Heart left ventricle (tissue), 16 donors: ENCODE measurements at regions not wholly inside any gene's neighbourhood (a gene's known extent, or its start where the extent isn't known, plus 50 kb on each side); places are given as distances from the start of the nearest gene placed in this dataset.

ENCODE experiments used
- ATAC-seq, 4 donors: fragments of 200-7000 bp; cut with Tn5 transposase; one replicate each; pipeline ENCODE4 v1.9.1; 2020 to 2022; ENCODE audit warnings: moderate library complexity in 4 of 4, mild to moderate bottlenecking in 3 of 4, moderate number of reproducible peaks in 1 of 4
- DNase-seq, 5 donors: peaks; one replicate each; pipeline ENCODE4 v3.0.0-alpha.2; 2020
- H3K27ac ChIP-seq, 12 donors: fragments of 200-600 bp; sonication (generic) in 4 of 12; one replicate each; pipeline versions ENCODE4 v1.5.0 to v1.8.0; 2016 to 2022; ENCODE audit warnings: mild to moderate bottlenecking in 2 of 12
- H3K27me3 ChIP-seq, 9 donors: fragments of 200-600 bp; sonication (generic) in 2 of 9; one replicate each; pipeline versions ENCODE4 v1.5.1 to v1.8.0; 2016 to 2022; ENCODE audit warnings: mild to moderate bottlenecking in 3 of 9
- H3K36me3 ChIP-seq, 9 donors: fragments of 200-600 bp; sonication (generic) in 2 of 9; one replicate each; pipeline versions ENCODE4 v1.5.0 to v1.8.0; 2018 to 2022; ENCODE audit warnings: mild to moderate bottlenecking in 2 of 9
- H3K4me1 ChIP-seq, 12 donors: fragments of 200-600 bp; sonication (generic) in 4 of 12; one replicate each; pipeline versions ENCODE4 v1.5.0 to v1.8.0; 2016 to 2022; ENCODE audit warnings: mild to moderate bottlenecking in 3 of 12
- H3K4me3 ChIP-seq, 12 donors: fragments of 200-600 bp; sonication (generic) in 4 of 12; one replicate each; pipeline versions ENCODE4 v1.5.0 to v1.8.0; 2017 to 2022; ENCODE audit warnings: mild to moderate bottlenecking in 9 of 12, moderate library complexity in 4 of 12
- H3K9me3 ChIP-seq, 12 donors: fragments of 200-600 bp; sonication (generic) in 4 of 12; one replicate each; pipeline versions ENCODE4 v1.5.0 to v1.8.0; 2016 to 2022; ENCODE audit warnings: mild to moderate bottlenecking in 1 of 12
- POLR2A ChIP-seq, 2 donors: fragments of 450-650 bp; IDR thresholded peaks; one replicate each; pipeline ENCODE4 v1.6.1; 2017; ENCODE audit warnings: antibody characterized with exemption in 2 of 2, mild to moderate bottlenecking in 2 of 2, moderate library complexity in 2 of 2
- WGBS, 4 donors: extraction: QIAGEN DNeasy Blood & Tissue Kit in 2 of 4; methylation state at CpG; one replicate each; pipeline versions ENCODE4 v1.1.5 to v1.1.7; 2013 to 2018; 5-methylcytosine and 5-hydroxymethylcytosine counted together
- intact Hi-C, 10 donors: fragments of 100-400 bp; cut with DNase I; formaldehyde crosslinking; loops; one replicate each; pipeline versions ENCODE4 v1.11.1 to v1.14.2; 2022
- TF ChIP-seq, protein P1 (sequence below), 12 donors: fragments of 200-600 bp; sonication (generic) in 4 of 12; IDR thresholded peaks; one replicate each; pipeline versions ENCODE4 v1.5.0 to v1.8.0; 2018 to 2022; ENCODE audit warnings: antibody characterized with exemption in 12 of 12, mild to moderate bottlenecking in 5 of 12
- donor health status: ischemic (EF 13 %, LVEDD 7.1; RV severe dilation, severe dysfunction).
- donor health status: healthy with polysubstance abuse.
- donor health status: DM: no; HTN: yes; CAD: no.
- donor health status: DM: no; HTN: no; CAD: no.
- donor health status: ischemic (EF 25% LVEDD 6.9; RV normal size, moderate dysfunction).
- donor health status: ischemic (EF 25% LVEDD 5.7; RV mildly dilated, moderate dysfunction).
- donor health status: healthy.
- donor health status: DM: yes; HTN: yes; CAD: no.
- donor health status: ischemic (EF 35%, LVEDD 5.7; RV mildly dilated, moderate dysfunction).
- donor health status: nonischemic (EF 11% LVEDD 7.7; RV severe dilation, severe dysfunction).
- donor health status: DM: yes; HTN: yes; CAD: no.
- donor health status: PGD.
- donor health status: ischemic (EF 29% LVEDD 5.4; RV normal size, mild dysfunction).
- donor health status: nonischemic (EF 23%, LVEDD 6.1; RV moderate dilation, normal function).

DNA sequence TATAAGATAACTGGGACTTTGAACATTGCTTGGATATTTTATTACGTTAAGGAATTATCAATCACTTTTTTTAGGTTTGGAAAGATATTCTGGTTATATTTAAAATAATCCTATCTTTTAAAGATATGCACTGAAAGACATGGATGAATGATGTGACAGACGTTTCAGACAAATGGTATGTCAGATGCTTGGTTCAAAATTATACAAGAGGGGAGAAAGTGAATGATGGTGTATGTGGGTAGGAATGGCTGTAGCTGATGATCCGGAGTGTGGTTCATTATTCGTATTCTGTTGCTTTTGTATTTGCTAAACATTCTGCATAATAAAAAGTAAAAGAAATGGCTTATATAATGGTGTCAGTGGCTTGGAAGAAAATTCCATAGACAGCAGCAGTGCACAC lies 51.0 kb upstream of the SNRPB2 start:
- Histone ChIP-seq H3K27me3 (no peaks in the 10 kb centered on the region), H3K27ac (no peak overlapping the region), H3K4me3 (no peak overlapping the region), H3K9me3 (peaks cover 0 to 9% (median 1%) of the 10 kb centered on the region in 12 donors), H3K4me1 (no peaks in the 10 kb centered on the region), H3K36me3 (no peaks in the 10 kb centered on the region)
- intact Hi-C loops = no loop called here
- no peak for DNase-seq
- ATAC-seq = no peak
- TF ChIP-seq, protein P1, sequence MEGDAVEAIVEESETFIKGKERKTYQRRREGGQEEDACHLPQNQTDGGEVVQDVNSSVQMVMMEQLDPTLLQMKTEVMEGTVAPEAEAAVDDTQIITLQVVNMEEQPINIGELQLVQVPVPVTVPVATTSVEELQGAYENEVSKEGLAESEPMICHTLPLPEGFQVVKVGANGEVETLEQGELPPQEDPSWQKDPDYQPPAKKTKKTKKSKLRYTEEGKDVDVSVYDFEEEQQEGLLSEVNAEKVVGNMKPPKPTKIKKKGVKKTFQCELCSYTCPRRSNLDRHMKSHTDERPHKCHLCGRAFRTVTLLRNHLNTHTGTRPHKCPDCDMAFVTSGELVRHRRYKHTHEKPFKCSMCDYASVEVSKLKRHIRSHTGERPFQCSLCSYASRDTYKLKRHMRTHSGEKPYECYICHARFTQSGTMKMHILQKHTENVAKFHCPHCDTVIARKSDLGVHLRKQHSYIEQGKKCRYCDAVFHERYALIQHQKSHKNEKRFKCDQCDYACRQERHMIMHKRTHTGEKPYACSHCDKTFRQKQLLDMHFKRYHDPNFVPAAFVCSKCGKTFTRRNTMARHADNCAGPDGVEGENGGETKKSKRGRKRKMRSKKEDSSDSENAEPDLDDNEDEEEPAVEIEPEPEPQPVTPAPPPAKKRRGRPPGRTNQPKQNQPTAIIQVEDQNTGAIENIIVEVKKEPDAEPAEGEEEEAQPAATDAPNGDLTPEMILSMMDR (IDR thresholded peaks at IDR 0.05) = no peak
- no peak for TF ChIP-seq POLR2A (IDR thresholded peaks at IDR 0.05)
- 71 to 76% (median 72%) methylated on average over 4 of the region's 4 CpGs for WGBS, 4 donors

DNA sequence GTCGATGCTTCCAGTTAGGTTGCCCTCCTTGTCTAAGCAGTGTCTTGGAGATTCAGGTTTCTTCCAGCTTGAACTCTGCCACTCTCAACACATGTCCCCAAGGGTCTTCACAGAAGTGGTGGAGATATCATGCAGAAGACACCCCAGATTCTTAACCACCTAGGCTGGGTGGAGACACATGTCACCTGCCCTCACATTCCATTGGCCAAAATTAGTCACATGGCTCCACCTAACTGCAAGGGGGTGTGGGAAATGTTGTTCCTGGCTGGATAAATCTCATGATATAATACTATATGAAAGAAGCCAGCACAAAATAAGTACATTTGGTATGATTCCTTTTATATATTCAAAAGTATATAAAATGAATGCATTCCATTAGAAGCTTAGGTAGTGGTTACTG lies 52.9 kb upstream of the SNRPB2 start:
- Histone ChIP-seq H3K9me3 (peaks cover 0 to 12% (median 1%) of the 10 kb centered on the region in 12 donors), H3K27ac (no peak overlapping the region), H3K4me1 (no peaks in the 10 kb centered on the region), H3K27me3 (no peaks in the 10 kb centered on the region), H3K4me3 (no peak overlapping the region), H3K36me3 (no peaks in the 10 kb centered on the region)
- WGBS, 4 donors = 0 to 38% (median 0%) methylated on average over 1 of the region's 1 CpG
- TF ChIP-seq, protein P1 (IDR thresholded peaks at IDR 0.05) = no peak
- intact Hi-C loops = no loop called here
- ATAC-seq (no peak), DNase-seq (no peak)

- no peak overlapping the region for H3K4me3 ChIP-seq
- no peak overlapping the region for H3K27ac ChIP-seq
- TF ChIP-seq, protein P1 (IDR thresholded peaks at IDR 0.05) = no peak
- TF ChIP-seq POLR2A (IDR thresholded peaks at IDR 0.05) = no peak
- H3K4me1 ChIP-seq = no peaks in the 10 kb centered on the region
- 78 to 85% (median 81%) methylated on average over 4 of the region's 4 CpGs for WGBS, 4 donors
- no peak for DNase-seq
- no peaks in the 10 kb centered on the region for H3K27me3 ChIP-seq
- H3K36me3 ChIP-seq = no peaks in the 10 kb centered on the region
- ATAC-seq = no peak
- intact Hi-C loops = no loop called here
- H3K9me3 ChIP-seq = peaks cover 0 to 12% (median 1%) of the 10 kb centered on the region in 12 donors
Measured at GRCh38 chr20:16675001-16675564, 54.7 kb upstream of the SNRPB2 start.

DNA sequence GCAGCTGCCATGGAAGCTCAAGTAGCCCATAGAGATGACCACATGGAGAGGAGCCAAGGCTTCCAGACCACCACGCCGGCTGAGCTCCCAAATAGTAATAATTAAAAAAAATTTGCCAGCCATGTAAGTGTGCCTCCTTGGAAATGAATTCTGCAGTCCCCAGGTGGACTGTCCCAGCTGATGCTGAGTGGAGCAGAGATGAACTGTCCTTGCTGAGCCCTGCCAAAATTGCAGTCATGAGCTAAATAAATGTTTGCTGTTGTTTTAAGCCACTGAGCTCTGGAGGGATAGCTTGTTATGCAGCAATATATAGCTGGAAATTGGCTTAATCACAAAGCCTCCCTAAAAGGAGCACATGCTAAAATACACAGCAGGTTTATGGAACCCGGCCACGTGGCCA lies 55.6 kb upstream of the SNRPB2 start:
- TF ChIP-seq, protein P1 (IDR thresholded peaks at IDR 0.05) = no peak
- TF ChIP-seq POLR2A (IDR thresholded peaks at IDR 0.05) = no peak
- H3K27ac ChIP-seq = no peak overlapping the region
- H3K9me3 ChIP-seq = peaks cover 0 to 12% (median 1%) of the 10 kb centered on the region in 12 donors
- DNase-seq (no peak), ATAC-seq (no peak)
- intact Hi-C loops = no loop called here
- H3K36me3 ChIP-seq = no peaks in the 10 kb centered on the region
- 56 to 86% (median 79%) methylated on average over 4 of the region's 4 CpGs for WGBS, 4 donors
- no peaks in the 10 kb centered on the region for H3K27me3 ChIP-seq
- no peaks in the 10 kb centered on the region for H3K4me1 ChIP-seq
- H3K4me3 ChIP-seq = no peak overlapping the region
